Testis (tissue), 2 donors: ENCODE measurements at regions not wholly inside any gene's neighbourhood (a gene's known extent, or its start where the extent isn't known, plus 50 kb on each side); places are given as distances from the start of the nearest gene placed in this dataset.

Experiments
- POLR2A ChIP-seq: fragments of 450-650 bp; IDR thresholded peaks from one replicate; pipeline ENCODE4 v1.6.1; 2017; ENCODE audit warnings: antibody characterized with exemption, mild to moderate bottlenecking, moderate library complexity
- TF ChIP-seq, protein P1 (sequence below), 3 experiments: fragments of 450-650 bp in 2 of 3; fragments of 200-600 bp in 1 of 3; sonication (generic) in 1 of 3; IDR thresholded peaks; one replicate each; pipeline ENCODE4 v1.5.1; 2016 to 2019; ENCODE audit warnings: antibody characterized with exemption in 3 of 3, mild to moderate bottlenecking in 2 of 3, moderate library complexity in 1 of 3

DNA sequence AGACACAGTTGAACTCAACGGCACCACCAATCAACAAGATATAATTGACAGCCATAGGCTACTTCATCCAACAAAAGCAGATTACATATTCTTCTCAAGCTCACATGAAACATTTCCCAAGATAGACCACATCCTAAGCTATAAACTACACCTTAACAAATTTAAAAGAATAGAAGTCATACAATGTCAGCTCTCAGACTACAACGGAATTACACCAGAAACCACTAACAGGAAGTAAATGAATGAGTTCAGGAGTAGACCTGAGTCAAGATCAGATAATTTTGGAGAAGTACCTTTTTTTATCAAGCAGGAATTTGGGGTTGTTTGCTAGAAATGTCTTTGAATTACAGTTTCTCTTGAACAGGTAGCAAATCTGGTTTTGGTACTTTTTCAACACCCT is 237.8 kb downstream of the TBX18 start:
- TF ChIP-seq, protein P1, sequence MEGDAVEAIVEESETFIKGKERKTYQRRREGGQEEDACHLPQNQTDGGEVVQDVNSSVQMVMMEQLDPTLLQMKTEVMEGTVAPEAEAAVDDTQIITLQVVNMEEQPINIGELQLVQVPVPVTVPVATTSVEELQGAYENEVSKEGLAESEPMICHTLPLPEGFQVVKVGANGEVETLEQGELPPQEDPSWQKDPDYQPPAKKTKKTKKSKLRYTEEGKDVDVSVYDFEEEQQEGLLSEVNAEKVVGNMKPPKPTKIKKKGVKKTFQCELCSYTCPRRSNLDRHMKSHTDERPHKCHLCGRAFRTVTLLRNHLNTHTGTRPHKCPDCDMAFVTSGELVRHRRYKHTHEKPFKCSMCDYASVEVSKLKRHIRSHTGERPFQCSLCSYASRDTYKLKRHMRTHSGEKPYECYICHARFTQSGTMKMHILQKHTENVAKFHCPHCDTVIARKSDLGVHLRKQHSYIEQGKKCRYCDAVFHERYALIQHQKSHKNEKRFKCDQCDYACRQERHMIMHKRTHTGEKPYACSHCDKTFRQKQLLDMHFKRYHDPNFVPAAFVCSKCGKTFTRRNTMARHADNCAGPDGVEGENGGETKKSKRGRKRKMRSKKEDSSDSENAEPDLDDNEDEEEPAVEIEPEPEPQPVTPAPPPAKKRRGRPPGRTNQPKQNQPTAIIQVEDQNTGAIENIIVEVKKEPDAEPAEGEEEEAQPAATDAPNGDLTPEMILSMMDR (IDR thresholded peaks at IDR 0.05) = no peak
- no peak for TF ChIP-seq POLR2A
